Activated CD4-positive, alpha-beta T cell treated with anti-CD3 and anti-CD28 coated beads for 48 hours (primary cell): ENCODE measurements at regions not wholly inside any gene's neighbourhood (a gene's known extent, or its start where the extent isn't known, plus 50 kb on each side); places are given as distances from the start of the nearest gene placed in this dataset.
"Not testable (repeated sequence)": the region's sequence is repeated elsewhere in the genome, so short reads cannot be mapped to it uniquely, and the experiment has no call there.

Source experiments
- DNase-seq: peaks from one replicate; pipeline ENCODE4 v3.0.0-alpha.2; 2020

DNA sequence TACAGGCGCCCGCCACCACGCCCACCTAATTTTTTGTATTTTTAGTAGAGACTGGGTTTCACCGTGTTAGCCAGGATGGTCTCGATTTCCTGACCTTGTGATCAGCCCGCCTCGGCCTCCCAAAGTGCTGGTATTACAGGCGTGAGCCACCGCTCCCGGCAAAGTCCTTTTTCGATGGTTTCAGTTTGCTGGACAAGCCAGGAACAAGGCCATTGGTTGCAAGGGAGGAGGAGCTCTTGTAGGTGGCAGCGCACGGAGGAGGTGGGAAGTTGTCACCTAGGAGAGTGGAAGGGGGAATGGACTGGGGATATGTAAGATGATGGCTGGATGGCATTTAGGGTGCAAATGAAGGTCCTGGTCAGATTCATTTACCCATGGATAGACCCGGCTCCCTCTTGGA is 218.5 kb upstream of the ATP6AP2 start:
- not testable (repeated sequence) for DNase-seq

- no peak for DNase-seq
Measured at GRCh38 chrX:40360557-40360956, 220.2 kb upstream of the ATP6AP2 start.

DNA sequence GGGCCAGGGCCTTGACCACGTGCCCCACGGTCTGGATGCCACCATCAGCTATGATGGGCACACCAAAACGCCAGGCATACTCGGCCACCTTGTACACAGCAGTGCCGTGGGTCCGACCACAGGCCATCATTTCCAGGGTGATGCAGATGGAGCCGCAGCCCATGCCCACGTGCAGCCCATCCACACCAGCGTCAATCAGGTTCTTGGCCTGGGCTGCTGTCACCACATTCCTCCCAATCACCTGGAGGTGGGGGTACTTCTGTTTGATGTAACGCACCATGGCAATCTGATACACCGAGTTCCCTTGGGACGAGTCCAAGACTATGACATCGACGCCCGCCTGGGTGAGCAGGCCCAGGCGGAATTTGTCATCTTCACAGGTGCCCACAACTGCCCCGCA is 221.2 kb upstream of the ATP6AP2 start:
- DNase-seq, result no peak

- no peak for DNase-seq
Measured at GRCh38 chrX:40358994-40359393, 221.8 kb upstream of the ATP6AP2 start.

GRCh38 chrX:40349251-40349650 is 231.5 kb upstream of the ATP6AP2 start:
- no peak for DNase-seq

DNA sequence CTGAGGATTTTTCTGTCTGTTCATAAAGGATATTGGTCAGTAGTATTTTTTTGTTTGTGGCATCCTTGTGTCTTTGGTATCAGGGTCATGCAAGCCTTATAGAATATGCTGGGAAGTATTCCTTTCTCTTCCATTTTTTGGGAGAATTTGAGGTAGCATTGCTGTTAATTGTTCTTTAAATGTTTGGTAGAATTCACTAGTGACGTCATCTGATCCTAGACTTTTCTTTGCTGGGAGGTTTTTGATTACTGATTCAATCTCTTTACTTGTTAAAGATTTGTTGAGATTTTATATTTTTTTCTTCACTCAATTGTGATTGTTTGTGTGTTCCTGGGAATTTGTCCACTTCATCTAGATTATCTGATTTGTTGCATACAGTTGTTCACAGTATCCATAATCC is 234.4 kb upstream of the ATP6AP2 start:
- no peak for DNase-seq

DNA sequence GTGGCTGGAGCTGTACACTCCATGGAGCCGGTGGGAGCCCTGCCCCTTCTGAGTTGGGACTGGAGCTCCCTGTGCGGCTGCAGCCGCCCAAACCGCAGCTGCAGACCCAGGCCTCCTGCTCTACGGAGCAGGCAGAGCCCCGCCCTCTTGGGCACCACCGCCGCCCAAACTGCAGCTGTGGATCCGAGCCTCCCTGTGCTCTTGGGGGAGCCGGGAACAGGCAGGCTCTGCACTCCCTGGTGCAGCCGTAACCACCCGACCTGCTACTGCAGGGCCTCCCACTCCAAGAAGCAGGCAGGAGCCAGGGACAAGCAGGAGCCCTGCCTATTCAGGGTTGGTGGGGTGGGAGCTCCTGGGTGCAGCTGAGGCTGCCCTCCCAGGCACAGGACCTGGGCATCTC is 237.5 kb upstream of the ATP6AP2 start:
- no peak for DNase-seq

GRCh38 chrX:40340116-40340515 is 240.7 kb upstream of the ATP6AP2 start:
- no peak for DNase-seq

DNA sequence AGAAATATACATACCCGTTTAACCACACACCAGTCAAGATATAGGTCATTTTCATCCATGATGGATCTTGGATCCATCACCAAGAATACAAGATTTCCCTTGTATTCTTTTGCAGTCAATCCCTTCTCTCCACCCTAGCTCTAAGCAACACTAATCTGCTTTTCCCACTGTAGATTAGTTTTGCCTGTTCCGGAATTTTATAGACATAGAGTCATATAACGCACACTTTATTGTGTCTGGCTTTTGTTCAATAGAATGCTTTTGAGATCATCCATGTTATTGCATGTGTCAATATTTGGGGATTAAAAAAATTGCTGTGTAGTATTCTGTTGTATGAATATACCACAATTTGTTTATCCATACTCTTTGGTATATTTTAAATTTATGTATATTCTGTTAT is 235.6 kb upstream of the BCOR start:
- DNase-seq, result no peak

DNA sequence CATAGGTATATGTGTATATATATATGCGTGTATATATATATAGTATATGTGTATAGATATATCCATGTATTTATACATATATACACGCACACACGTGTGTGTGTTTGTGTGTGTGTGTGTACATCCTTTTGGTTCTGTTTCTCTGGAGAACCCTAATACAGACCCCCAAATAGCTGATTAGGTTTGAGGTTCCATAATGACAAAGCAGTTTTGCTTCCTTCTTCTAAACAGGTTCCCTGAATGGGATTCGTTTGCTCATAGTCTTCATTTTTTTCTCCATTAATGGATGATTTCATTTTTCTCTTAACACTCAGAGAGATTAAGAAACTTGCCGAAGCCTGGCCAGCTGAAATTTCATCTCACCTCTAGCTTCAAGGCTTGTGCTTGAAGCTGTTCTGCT is 234.0 kb upstream of the BCOR start:
- no peak for DNase-seq

DNA sequence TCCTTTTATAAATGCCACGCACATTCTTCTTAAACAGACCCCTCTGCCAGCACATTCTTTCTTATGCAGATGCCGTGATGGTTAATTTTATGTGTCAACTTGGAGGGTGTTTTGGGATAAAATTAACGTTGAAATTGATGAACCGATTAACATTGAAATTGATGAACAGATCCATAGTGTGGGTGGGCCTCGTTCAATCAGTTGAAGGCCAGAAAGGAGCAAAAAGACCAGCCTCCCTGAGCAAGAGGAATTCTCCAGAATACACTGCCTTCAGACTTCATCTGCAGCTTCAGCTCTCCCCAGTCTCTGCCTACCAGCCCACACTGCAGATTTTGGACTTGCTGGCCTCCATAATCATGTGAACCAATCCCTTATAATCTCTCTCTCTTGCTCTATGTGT is 233.6 kb upstream of the BCOR start:
- DNase-seq, result no peak

- no peak for DNase-seq
Measured at GRCh38 chrX:40329616-40330015, 231.9 kb upstream of the BCOR start.

GRCh38 chrX:40327085-40327484 is 229.3 kb upstream of the BCOR start:
- no peak for DNase-seq

GRCh38 chrX:40326186-40326965 is 228.6 kb upstream of the BCOR start:
- no peak for DNase-seq

DNA sequence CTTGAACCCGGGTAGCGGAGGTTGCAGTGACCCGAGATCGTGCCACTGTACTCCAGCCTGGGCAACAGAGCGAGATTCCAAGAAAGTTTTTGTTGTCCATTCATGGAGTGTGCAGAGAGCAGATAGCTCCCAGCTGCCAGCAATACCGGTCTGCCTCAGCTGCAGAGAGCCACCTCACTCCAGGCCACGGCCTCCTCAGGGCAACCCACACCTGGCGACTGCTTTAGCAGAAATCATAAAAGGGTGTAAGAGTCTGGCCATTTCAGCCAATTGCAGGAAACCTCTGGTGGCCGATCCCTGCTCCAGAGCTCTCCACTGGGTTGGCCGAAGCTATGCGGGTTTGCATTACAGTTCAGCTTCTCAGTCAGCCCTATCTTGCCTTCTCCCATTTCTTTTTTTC is 227.4 kb upstream of the BCOR start:
- DNase-seq, result no peak

DNA sequence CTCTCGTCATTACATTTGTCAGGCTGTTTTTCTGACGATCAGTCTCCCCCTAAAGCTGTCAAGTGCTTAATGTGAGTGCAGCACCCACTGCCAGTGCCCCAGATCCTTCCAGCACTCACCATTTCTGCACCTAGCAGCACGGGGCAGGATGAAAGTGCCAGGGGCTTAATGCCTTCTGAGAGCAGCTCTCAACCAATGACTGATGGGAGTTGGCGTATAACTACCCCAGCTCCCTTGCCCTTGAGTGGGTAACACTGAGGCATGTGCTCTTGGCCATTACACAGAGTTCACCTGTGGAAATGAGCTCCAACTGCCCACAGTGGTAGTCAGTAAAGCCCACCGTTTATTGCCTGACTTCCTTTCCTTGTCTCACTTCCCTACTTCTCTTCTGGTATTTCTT is 226.2 kb upstream of the BCOR start:
- DNase-seq, result no peak

DNA sequence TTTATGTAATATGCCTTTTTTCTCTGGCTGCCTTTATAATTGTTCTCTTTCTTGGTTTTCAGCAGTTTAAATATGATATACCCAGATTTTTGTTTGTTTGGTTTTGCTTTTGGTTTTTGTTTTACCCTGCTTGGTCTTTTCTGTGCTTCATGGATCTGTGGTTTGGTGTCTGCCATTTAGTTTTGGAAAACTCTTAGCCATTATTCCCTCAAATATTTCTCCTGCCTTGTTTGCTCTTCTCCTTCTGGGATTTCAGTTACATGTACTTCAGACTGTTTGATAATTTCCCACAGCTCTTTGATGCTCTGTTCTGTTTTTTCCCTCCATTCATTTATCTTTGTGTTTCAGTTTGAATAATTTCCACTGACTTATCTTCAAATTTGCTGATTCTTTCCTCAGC is 223.1 kb upstream of the BCOR start:
- no peak for DNase-seq

DNA sequence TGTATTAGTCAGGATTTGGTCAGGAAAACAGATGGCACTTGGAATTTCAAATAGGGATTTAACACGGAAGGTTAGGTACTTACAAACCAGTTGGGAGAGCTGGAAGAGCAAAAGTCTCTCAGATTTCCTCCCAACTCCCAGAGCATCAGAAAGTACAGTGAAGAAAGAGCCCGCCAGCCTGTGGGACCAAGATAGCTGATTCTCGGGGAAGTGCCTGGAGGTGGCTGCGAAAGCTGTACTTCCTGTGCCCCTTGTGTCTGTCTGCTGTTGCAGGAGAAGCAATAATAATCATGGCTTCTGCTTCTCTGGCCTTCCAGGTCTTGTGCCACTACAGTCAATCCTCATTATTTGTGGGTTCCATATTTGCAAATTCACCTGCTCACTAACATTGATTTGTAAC is 221.0 kb upstream of the BCOR start:
- no peak for DNase-seq

DNA sequence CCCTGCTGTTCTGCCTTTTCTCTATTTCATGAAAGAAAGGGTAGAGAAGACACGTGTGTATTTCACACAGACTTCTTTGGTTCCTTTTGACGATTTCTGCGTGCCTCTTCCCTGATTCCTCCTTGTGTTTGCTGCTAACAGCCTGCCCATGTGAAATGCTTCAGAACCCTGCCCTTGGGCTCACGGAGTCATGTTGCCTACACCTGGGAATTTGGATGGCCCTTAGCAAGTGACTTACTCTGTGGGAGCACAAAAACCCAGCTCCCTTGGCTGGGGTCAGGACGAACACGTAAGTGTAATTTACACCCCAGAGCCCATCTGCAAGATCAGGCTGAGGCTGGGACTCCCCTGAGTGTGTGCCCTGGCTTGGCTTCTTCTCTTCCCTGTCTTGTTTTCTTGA is 220.3 kb upstream of the BCOR start:
- DNase-seq, result no peak

GRCh38 chrX:40316502-40316901 is 218.7 kb upstream of the BCOR start:
- DNase-seq, result no peak

DNA sequence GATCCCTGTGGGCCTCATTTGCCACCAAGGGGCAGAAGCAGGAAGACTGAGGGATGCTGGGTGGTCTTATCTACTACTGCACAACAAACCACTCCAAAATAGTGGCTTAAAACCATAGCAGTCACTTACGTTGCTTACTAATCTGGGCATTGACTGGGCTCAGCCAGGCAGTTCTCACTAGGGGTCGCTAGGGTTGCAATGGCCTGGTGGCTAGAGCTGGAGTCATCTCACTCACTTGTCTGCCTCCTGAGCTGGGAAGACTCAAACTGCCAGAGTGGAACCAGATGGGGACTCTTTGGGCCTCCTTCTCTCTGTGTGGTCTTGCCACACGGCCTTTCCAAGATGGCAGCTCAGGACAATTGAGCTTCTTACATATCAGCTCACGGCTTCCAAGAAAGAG is 216.3 kb upstream of the BCOR start:
- no peak for DNase-seq

DNA sequence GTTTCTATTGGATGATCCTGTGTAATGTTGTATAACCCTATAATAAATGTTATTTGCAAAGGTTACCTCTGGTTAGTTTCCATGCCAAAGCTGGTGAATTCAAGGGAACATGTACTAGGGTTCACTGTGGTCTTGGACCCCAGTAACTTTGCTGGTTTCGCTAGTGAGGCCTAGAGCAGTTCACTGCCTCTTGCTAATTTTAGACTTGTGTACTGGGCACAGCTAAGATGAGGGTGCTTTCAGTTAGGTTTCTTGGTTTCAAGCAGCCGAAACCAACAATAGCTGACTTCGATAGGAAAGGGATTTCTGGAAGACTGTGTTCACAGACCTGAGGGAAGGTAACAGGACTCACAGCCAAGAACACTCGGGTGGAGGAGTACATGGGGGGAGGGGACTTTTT is 215.5 kb upstream of the BCOR start:
- DNase-seq, result no peak

DNA sequence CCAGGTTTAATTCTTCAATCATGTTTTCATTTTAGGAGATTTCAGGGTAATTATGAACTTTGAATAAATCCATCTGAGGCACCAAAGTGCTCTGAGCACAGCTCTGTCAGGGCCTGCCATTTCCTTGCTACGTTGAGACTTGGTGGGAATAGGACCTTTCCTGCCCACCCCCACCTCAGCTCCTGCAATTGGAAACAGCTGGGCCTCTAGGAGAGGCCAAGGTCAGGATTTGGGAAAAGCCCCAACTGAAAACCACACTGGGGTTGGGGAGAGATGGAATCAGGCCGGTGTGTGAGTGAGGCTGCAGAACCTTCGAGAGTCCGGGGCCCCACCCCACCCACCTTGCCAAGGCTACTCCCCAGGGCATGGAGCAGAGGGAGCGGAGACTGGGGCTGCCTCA is 212.7 kb upstream of the BCOR start:
- DNase-seq, result no peak

DNA sequence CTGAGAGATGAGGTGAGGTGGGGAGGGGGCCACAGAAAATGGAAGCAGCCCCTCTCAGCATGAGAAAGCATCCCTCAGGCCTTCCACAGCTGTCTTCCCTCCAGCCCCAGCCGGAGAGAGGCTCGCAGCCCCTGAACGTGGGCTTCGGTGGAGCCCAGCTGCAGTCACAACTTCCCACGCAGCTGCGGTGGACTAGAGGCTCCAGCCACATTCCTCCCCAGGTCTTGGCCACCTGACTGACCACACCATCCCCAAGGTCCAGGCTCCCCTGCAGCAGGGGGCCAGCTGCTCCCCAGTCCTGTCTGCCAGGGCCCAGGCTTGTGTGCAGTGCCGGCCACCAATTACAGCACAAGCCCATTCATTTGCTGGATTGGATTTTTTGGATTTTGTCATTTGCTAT is 212.3 kb upstream of the BCOR start:
- no peak for DNase-seq

DNA sequence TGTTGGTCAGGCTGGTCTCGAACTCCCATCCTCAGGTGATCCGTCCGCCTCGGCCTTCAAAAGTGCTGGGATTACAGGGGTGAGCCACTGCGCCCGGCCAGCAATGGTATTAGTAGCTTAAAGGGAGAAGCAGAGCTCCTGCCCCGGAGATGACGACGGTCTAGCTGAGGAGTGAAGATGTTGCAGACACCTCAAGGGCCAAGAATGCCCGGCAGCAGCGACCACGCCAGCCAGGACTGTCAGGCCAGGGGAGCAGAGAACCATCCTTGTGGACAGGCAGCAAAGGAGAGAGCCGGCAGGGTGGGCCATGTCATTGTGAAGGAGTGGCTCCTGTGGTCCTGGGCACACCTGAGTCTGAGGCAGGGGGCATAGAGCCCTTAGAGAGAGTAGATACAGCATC is 210.1 kb upstream of the BCOR start:
- no peak for DNase-seq

- DNase-seq, result no peak
Measured at GRCh38 chrX:40304115-40304514, 206.4 kb upstream of the BCOR start.
